ENCODE measurements at regions not wholly inside any gene's neighbourhood (a gene's known extent, or its start where the extent isn't known, plus 50 kb on each side); places are given as distances from the start of the nearest gene placed in this dataset.

- no peaks in the 10 kb centered on the region for H3K27me3 ChIP-seq
- no peaks in the 10 kb centered on the region for H3K36me3 ChIP-seq
- no peak overlapping the region for H3K4me3 ChIP-seq
- H3K9me3 ChIP-seq = no peaks in the 10 kb centered on the region
- TF ChIP-seq, protein P1, sequence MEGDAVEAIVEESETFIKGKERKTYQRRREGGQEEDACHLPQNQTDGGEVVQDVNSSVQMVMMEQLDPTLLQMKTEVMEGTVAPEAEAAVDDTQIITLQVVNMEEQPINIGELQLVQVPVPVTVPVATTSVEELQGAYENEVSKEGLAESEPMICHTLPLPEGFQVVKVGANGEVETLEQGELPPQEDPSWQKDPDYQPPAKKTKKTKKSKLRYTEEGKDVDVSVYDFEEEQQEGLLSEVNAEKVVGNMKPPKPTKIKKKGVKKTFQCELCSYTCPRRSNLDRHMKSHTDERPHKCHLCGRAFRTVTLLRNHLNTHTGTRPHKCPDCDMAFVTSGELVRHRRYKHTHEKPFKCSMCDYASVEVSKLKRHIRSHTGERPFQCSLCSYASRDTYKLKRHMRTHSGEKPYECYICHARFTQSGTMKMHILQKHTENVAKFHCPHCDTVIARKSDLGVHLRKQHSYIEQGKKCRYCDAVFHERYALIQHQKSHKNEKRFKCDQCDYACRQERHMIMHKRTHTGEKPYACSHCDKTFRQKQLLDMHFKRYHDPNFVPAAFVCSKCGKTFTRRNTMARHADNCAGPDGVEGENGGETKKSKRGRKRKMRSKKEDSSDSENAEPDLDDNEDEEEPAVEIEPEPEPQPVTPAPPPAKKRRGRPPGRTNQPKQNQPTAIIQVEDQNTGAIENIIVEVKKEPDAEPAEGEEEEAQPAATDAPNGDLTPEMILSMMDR (IDR thresholded peaks at IDR 0.05) = no peak
- intact Hi-C loops (cut with DNase I; ENCODE audit: low total_unique reads) = no loop called here
- DNase-seq = no peak
- H3K4me1 ChIP-seq = no peaks in the 10 kb centered on the region
- H3K27ac ChIP-seq = no peak overlapping the region
Measured at GRCh38 chr18:28332071-28332470, 155.1 kb upstream of the CDH2 start.

GRCh38 chr18:28331551-28331950 lies 154.6 kb upstream of the CDH2 start:
- Histone ChIP-seq H3K4me1 (no peaks in the 10 kb centered on the region), H3K4me3 (no peak overlapping the region), H3K36me3 (no peaks in the 10 kb centered on the region), H3K27me3 (no peaks in the 10 kb centered on the region), H3K27ac (no peak overlapping the region), H3K9me3 (no peaks in the 10 kb centered on the region)
- intact Hi-C loops (cut with DNase I; ENCODE audit: low total_unique reads) = no loop called here
- TF ChIP-seq, protein P1 (IDR thresholded peaks at IDR 0.05) = no peak
- DNase-seq = no peak

- no peak overlapping the region for H3K27ac ChIP-seq
- no peaks in the 10 kb centered on the region for H3K9me3 ChIP-seq
- TF ChIP-seq, protein P1 (IDR thresholded peaks at IDR 0.05) = no peak
- DNase-seq = no peak
- intact Hi-C loops (cut with DNase I; ENCODE audit: low total_unique reads) = no loop called here
- H3K4me3 ChIP-seq = no peak overlapping the region
- H3K27me3 ChIP-seq = no peaks in the 10 kb centered on the region
- no peaks in the 10 kb centered on the region for H3K36me3 ChIP-seq
- H3K4me1 ChIP-seq = no peaks in the 10 kb centered on the region
Measured at GRCh38 chr18:28313602-28314001, 136.7 kb upstream of the CDH2 start.

- DNase-seq = no peak
- H3K27me3 ChIP-seq = no peaks in the 10 kb centered on the region
- H3K4me1 ChIP-seq = no peaks in the 10 kb centered on the region
- intact Hi-C loops (cut with DNase I; ENCODE audit: low total_unique reads) = no loop called here
- no peak overlapping the region for H3K27ac ChIP-seq
- H3K9me3 ChIP-seq = peaks cover 0 to 3% (median 0%) of the 10 kb centered on the region in 3 donors
- H3K36me3 ChIP-seq = no peaks in the 10 kb centered on the region
- TF ChIP-seq, protein P1 (IDR thresholded peaks at IDR 0.05) = no peak
- no peak overlapping the region for H3K4me3 ChIP-seq
Measured at GRCh38 chr18:28288784-28289183, 111.9 kb upstream of the CDH2 start.

GRCh38 chr18:28287146-28287545 lies 110.2 kb upstream of the CDH2 start:
- no peaks in the 10 kb centered on the region for H3K36me3 ChIP-seq
- intact Hi-C loops (cut with DNase I; ENCODE audit: low total_unique reads) = no loop called here
- TF ChIP-seq, protein P1 (IDR thresholded peaks at IDR 0.05) = no peak

DNA sequence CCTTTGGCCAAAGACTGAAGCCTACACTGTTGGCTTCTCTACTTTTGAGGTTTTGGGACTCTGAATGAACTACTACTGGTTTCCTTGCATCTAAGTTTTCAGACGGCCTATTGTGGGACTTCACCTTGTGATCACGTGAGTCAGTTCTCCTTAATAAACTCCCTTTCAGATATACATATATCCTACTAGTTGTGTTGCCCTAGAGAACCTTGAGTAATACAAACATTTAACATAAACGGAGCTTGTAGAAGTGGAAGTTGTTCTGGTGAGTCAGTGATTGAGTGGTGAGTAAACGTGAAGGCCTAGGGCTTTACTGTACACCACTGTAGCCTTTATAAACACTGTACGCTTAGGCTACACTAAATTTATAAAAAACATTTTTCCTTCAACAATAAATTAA lies 107.2 kb upstream of the CDH2 start:
- no peak overlapping the region for H3K4me3 ChIP-seq
- no peak overlapping the region for H3K27ac ChIP-seq
- TF ChIP-seq, protein P1 (IDR thresholded peaks at IDR 0.05) = no peak
- H3K27me3 ChIP-seq = no peaks in the 10 kb centered on the region
- no peaks in the 10 kb centered on the region for H3K36me3 ChIP-seq
- H3K4me1 ChIP-seq = no peaks in the 10 kb centered on the region
- no peaks in the 10 kb centered on the region for H3K9me3 ChIP-seq
- intact Hi-C loops (cut with DNase I; ENCODE audit: low total_unique reads) = no loop called here
- no peak for DNase-seq

More at GRCh38 chr18:28287146-28287545, 110.2 kb upstream of the CDH2 start:
- Histone ChIP-seq H3K27me3 (no peaks in the 10 kb centered on the region), H3K27ac (no peak overlapping the region), H3K9me3 (peaks cover 0 to 3% (median 0%) of the 10 kb centered on the region in 3 donors), H3K4me1 (no peaks in the 10 kb centered on the region), H3K4me3 (no peak overlapping the region)
- no peak for DNase-seq

Data from tibial artery (tissue), 4 donors.